Liver (tissue), 8 donors: ENCODE measurements at regions not wholly inside any gene's neighbourhood (a gene's known extent, or its start where the extent isn't known, plus 50 kb on each side); places are given as distances from the start of the nearest gene placed in this dataset.

Experiments
- DNase-seq: peaks from one replicate; pipeline ENCODE4 v3.0.0-alpha.2; 2017; ENCODE audit warnings: low spot score
- H3K27ac ChIP-seq, 2 donors: one replicate each; pipeline ENCODE4 v1.7.0; 2013; ENCODE audit warnings: inconsistent platforms in 2 of 2, low read length in 2 of 2, control low read depth in 1 of 2, low read depth in 1 of 2, mild to moderate bottlenecking in 1 of 2
- H3K27me3 ChIP-seq, 4 donors: one replicate each; pipeline versions ENCODE4 v1.6.1 to v1.7.0; 2013; ENCODE audit warnings: low read length in 3 of 4, inconsistent platforms in 1 of 4, mild to moderate bottlenecking in 1 of 4, moderate library complexity in 1 of 4; ENCODE audit not compliant: control insufficient read depth in 4 of 4, insufficient read depth in 4 of 4
- H3K36me3 ChIP-seq, 4 donors: one replicate each; pipeline versions ENCODE4 v1.6.1 to v1.7.0; 2013; ENCODE audit warnings: low read length in 3 of 4, mild to moderate bottlenecking in 3 of 4, low read depth in 1 of 4, moderate library complexity in 1 of 4; ENCODE audit not compliant: control insufficient read depth in 4 of 4, insufficient read depth in 3 of 4
- H3K4me1 ChIP-seq, 4 donors: one replicate each; pipeline versions ENCODE4 v1.6.1 to v1.7.0; 2013; ENCODE audit warnings: low read length in 3 of 4, mild to moderate bottlenecking in 3 of 4, moderate library complexity in 1 of 4; ENCODE audit not compliant: control insufficient read depth in 4 of 4, insufficient read depth in 4 of 4
- H3K4me3 ChIP-seq, 3 donors: one replicate each; pipeline versions ENCODE4 v1.6.1 to v1.7.0; 2013; ENCODE audit warnings: low read length in 3 of 3, control low read depth in 1 of 3, low read depth in 1 of 3, mild to moderate bottlenecking in 1 of 3
- H3K9ac ChIP-seq, 2 donors: one replicate each; pipeline ENCODE4 v1.7.0; 2013; ENCODE audit warnings: low read length in 2 of 2, mild to moderate bottlenecking in 2 of 2, moderate library complexity in 2 of 2, control low read depth in 1 of 2, low read depth in 1 of 2
- H3K9me3 ChIP-seq, 4 donors: one replicate each; pipeline versions ENCODE4 v1.6.1 to v1.7.0; 2013; ENCODE audit warnings: low read length in 3 of 4; ENCODE audit not compliant: control insufficient read depth in 4 of 4
- CTCF ChIP-seq: fragments of 150-350 bp; IDR thresholded peaks from 2 replicates; pipeline ENCODE4 v1.5.1; 2017; ENCODE audit warnings: improper control_type of control experiment, low read depth, low read length; ENCODE audit not compliant: missing input control
- EGR1 ChIP-seq, 2 donors: IDR thresholded peaks; 2 replicates each; pipeline ENCODE4 v1.6.1; 2016 to 2018; ENCODE audit warnings: antibody characterized with exemption in 2 of 2, low read depth in 2 of 2
- FOXA1 ChIP-seq: IDR thresholded peaks from 2 replicates; pipeline ENCODE4 v1.6.1; 2016; ENCODE audit warnings: antibody characterized with exemption
- FOXA2 ChIP-seq: IDR thresholded peaks from 2 replicates; pipeline ENCODE4 v1.6.1; 2016; ENCODE audit warnings: antibody characterized with exemption
- GABPA ChIP-seq, 2 donors: IDR thresholded peaks in 1 of 2; conservative IDR thresholded peaks in 1 of 2; 2 replicates each; pipeline ENCODE4 v1.6.1; 2016; ENCODE audit warnings: antibody characterized with exemption in 2 of 2, mild to moderate bottlenecking in 1 of 2, moderate library complexity in 1 of 2
- HNF4G ChIP-seq: IDR thresholded peaks from 2 replicates; pipeline ENCODE4 v1.6.1; 2016; ENCODE audit warnings: antibody characterized with exemption
- JUND ChIP-seq, 2 donors: IDR thresholded peaks; 2 replicates each; pipeline ENCODE4 v1.6.1; 2016; ENCODE audit warnings: antibody characterized with exemption in 2 of 2
- NR2F2 ChIP-seq: IDR thresholded peaks from 2 replicates; pipeline ENCODE4 v1.6.1; 2016; ENCODE audit warnings: antibody characterized with exemption
- RAD21 ChIP-seq, 2 donors: IDR thresholded peaks; 2 replicates each; pipeline ENCODE4 v1.6.1; 2016; ENCODE audit warnings: antibody characterized with exemption in 2 of 2, mild to moderate bottlenecking in 2 of 2
- SP1 ChIP-seq: IDR thresholded peaks from 2 replicates; pipeline ENCODE4 v1.6.1; 2018; ENCODE audit warnings: antibody characterized with exemption, mild to moderate bottlenecking
- TAF1 ChIP-seq: conservative IDR thresholded peaks from 2 replicates; pipeline ENCODE4 v1.6.1; 2016; ENCODE audit warnings: antibody characterized with exemption, mild to moderate bottlenecking
- YY1 ChIP-seq: IDR thresholded peaks from 2 replicates; pipeline ENCODE4 v1.6.1; 2016; ENCODE audit warnings: antibody characterized with exemption, mild to moderate bottlenecking
- ZBTB33 ChIP-seq: IDR thresholded peaks from 2 replicates; pipeline ENCODE4 v1.6.1; 2016; ENCODE audit warnings: antibody characterized with exemption
- WGBS: extraction: QIAGEN DNeasy Blood & Tissue Kit; methylation state at CpG from one replicate; pipeline ENCODE4 v1.1.7; 2013; 5-methylcytosine and 5-hydroxymethylcytosine counted together
- TF ChIP-seq, protein P1 (sequence below): IDR thresholded peaks from 2 replicates; pipeline ENCODE4 v1.6.1; 2016; ENCODE audit warnings: antibody characterized with exemption
- TF ChIP-seq, protein P2 (sequence below): IDR thresholded peaks from 2 replicates; pipeline ENCODE4 v1.6.1; 2016; ENCODE audit warnings: antibody characterized with exemption
- donor health status: healthy.
- donor health status: healthy.
- donor health status: healthy.
- donor health status: healthy.
- donor health status: healthy.

DNA sequence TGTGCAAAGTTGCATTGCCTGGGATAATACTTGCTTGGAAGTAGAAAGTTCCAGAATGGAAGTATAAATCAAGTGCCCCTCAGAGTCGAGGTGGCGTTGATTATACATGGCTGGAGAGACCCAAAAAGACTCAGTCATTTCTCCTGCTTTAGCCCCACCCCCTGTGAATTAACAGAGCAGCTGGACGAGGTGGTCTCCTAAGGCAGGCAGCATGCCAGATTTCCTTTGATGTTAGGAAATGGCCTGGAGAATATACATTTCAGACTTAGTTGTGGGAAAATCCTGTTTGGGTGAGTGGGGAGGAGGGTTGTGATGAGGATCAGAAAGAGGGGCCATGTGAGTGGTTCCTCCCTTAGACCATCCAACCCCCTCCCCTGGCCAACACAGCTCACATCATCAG is 406.1 kb upstream of the TMPO start:
- Histone ChIP-seq H3K9me3 (no peaks in the 10 kb centered on the region), H3K9ac (no peak overlapping the region), H3K36me3 (no peaks in the 10 kb centered on the region), H3K27me3 (no peaks in the 10 kb centered on the region), H3K4me1 (no peaks in the 10 kb centered on the region), H3K27ac (no peak overlapping the region), H3K4me3 (no peak overlapping the region)
- 78% methylated on average over 3 of the region's 3 CpGs for WGBS
- no peak for DNase-seq
- TF ChIP-seq FOXA2, result no peak
- TF ChIP-seq EGR1 (IDR thresholded peaks at IDR 0.05; ENCODE audit: low read depth in 2 of 2), result no peak
- no peak for TF ChIP-seq ZBTB33
- TF ChIP-seq SP1, result no peak
- TF ChIP-seq YY1, result no peak

DNA sequence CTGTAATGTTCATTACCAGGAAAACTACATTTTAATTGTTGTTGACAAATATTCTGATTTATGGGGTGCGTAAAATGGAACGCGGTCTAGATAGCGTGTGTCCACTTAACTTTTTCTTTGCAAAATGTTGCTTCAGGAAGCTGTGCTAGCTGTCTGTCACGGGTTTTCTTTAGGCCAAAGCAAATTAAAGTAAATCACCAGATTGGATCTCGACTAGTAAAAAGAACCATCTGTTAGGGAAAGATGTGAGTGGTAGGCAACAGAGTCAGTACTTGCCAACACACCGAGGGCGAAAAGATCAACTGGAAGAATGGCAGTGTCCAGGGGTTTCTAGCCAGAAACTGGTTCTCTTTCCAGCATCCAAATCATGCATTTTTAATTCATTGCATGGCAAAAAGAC is 404.9 kb upstream of the TMPO start:
- TF ChIP-seq FOXA1 (no peak), TAF1 (no peak), HNF4G (no peak), CTCF (no peak), NR2F2 (no peak), YY1 (no peak), EGR1 (IDR thresholded peaks at IDR 0.05; ENCODE audit: low read depth in 2 of 2) (no peak), GABPA (IDR thresholded peaks at IDR 0.05 in 1 of 2, conservative IDR thresholded peaks at IDR 0.05 in 1 of 2) (no peak), SP1 (no peak), RAD21 (IDR thresholded peaks at IDR 0.05) (no peak), JUND (IDR thresholded peaks at IDR 0.05) (no peak), FOXA2 (no peak)
- TF ChIP-seq, protein P1, sequence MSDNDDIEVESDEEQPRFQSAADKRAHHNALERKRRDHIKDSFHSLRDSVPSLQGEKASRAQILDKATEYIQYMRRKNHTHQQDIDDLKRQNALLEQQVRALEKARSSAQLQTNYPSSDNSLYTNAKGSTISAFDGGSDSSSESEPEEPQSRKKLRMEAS, result no peak
- TF ChIP-seq, protein P2, sequence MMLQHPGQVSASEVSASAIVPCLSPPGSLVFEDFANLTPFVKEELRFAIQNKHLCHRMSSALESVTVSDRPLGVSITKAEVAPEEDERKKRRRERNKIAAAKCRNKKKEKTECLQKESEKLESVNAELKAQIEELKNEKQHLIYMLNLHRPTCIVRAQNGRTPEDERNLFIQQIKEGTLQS, result no peak
- H3K4me1 ChIP-seq, result no peaks in the 10 kb centered on the region
- H3K9me3 ChIP-seq, result no peaks in the 10 kb centered on the region
- H3K36me3 ChIP-seq, result no peaks in the 10 kb centered on the region
- H3K9ac ChIP-seq, result no peak overlapping the region
- no peak for DNase-seq
- H3K27me3 ChIP-seq, result no peaks in the 10 kb centered on the region
- no peak overlapping the region for H3K27ac ChIP-seq
- 86% methylated on average over 8 of the region's 8 CpGs for WGBS
- H3K4me3 ChIP-seq, result no peak overlapping the region

GRCh38 chr12:98113548-98113947 is 401.8 kb upstream of the TMPO start:
- DNase-seq, result no peak
- Histone ChIP-seq H3K9ac (no peak overlapping the region), H3K27ac (no peak overlapping the region), H3K4me3 (no peak overlapping the region), H3K9me3 (no peaks in the 10 kb centered on the region), H3K4me1 (no peaks in the 10 kb centered on the region), H3K27me3 (no peaks in the 10 kb centered on the region), H3K36me3 (no peaks in the 10 kb centered on the region)
- 85% methylated on average over 2 of the region's 2 CpGs for WGBS
- TF ChIP-seq NR2F2, result no peak
- no peak for TF ChIP-seq FOXA2
- no peak for TF ChIP-seq EGR1 (IDR thresholded peaks at IDR 0.05; ENCODE audit: low read depth in 2 of 2)
- TF ChIP-seq, protein P1, result no peak
- TF ChIP-seq GABPA (IDR thresholded peaks at IDR 0.05 in 1 of 2, conservative IDR thresholded peaks at IDR 0.05 in 1 of 2), result no peak
- TF ChIP-seq, protein P2, result no peak
- TF ChIP-seq CTCF, result no peak
- TF ChIP-seq TAF1, result no peak
- TF ChIP-seq RAD21 (IDR thresholded peaks at IDR 0.05), result no peak
- TF ChIP-seq JUND (IDR thresholded peaks at IDR 0.05), result no peak
